H1 (cell line): ENCODE measurements at regions not wholly inside any gene's neighbourhood (a gene's known extent, or its start where the extent isn't known, plus 50 kb on each side); places are given as distances from the start of the nearest gene placed in this dataset.

Experiments
- CTCF ChIA-PET: fragments of 300-600 bp; sonication (Branson Sonifier 250); formaldehyde crosslinking; loops from one replicate; lab custom pipeline; 2021; ENCODE audit not compliant: partially characterized antibody; lab: Charles Lee
- POLR2A ChIA-PET: fragments of 300-600 bp; sonication (Branson Sonifier 250); formaldehyde crosslinking; loops from one replicate; lab custom pipeline; 2021; ENCODE audit warnings: inconsistent platforms; ENCODE audit not compliant: partially characterized antibody; lab: Charles Lee
- DNase-seq, 2 experiments: peaks; one replicate each; pipeline versions ENCODE4 v3.0.0 to v3.0.0-alpha.2; 2010 to 2022; ENCODE audit warnings: low spot score in 2 of 2, low read depth in 1 of 2, mixed read lengths in 1 of 2
- FAIRE-seq: peaks from 2 replicates; lab custom pipeline; 2011; peaks lifted over from hg19 to GRCh38; lab: Jason Lieb, UNC
- H2AFZ ChIP-seq: 2 replicates; pipeline ENCODE4 v1.8.1; 2012; ENCODE audit warnings: low read length, inconsistent platforms
- H2AK5ac ChIP-seq: 2 replicates; pipeline ENCODE4 v1.6.1; 2013; ENCODE audit warnings: low read depth, low read length
- H2BK120ac ChIP-seq: replicated peaks from 2 replicates; pipeline ENCODE3; 2013; ENCODE audit warnings: low read depth, low read length, inconsistent platforms
- H2BK12ac ChIP-seq: 2 replicates; pipeline ENCODE4 v1.6.1; 2013; ENCODE audit warnings: low read depth, low read length
- H2BK15ac ChIP-seq: 2 replicates; pipeline ENCODE4 v1.6.1; 2013; ENCODE audit warnings: low read length
- H2BK20ac ChIP-seq: 2 replicates; pipeline ENCODE4 v1.6.1; 2013; ENCODE audit warnings: low read length
- H2BK5ac ChIP-seq: 2 replicates; pipeline ENCODE4 v1.6.1; 2013; ENCODE audit warnings: low read depth, low read length
- H3K14ac ChIP-seq: 2 replicates; pipeline ENCODE4 v1.6.1; 2013; ENCODE audit warnings: inconsistent platforms; ENCODE audit not compliant: insufficient read length
- H3K18ac ChIP-seq: 2 replicates; pipeline ENCODE4 v1.6.1; 2013; ENCODE audit warnings: low read length; ENCODE audit errors: extremely low read depth
- H3K23ac ChIP-seq: 2 replicates; pipeline ENCODE4 v1.6.1; 2013; ENCODE audit warnings: inconsistent platforms; ENCODE audit not compliant: insufficient read length
- H3K23me2 ChIP-seq: 2 replicates; pipeline ENCODE4 v1.6.1; 2013; ENCODE audit warnings: low read depth, low read length
- H3K27ac ChIP-seq: 2 replicates; pipeline ENCODE4 v1.6.1; 2011; ENCODE audit warnings: low read depth, low read length, inconsistent platforms
- H3K27me3 ChIP-seq, 4 experiments: replicated peaks in 1 of 4; 1 replicate in 1 of 4; 2 replicates in 3 of 4; pipeline versions ENCODE4 v1.6.1 to v1.8.1; 2011 to 2013; ENCODE audit warnings: low read length in 3 of 4, mild to moderate bottlenecking in 3 of 4, inconsistent platforms in 2 of 4, mixed read lengths in 2 of 4, moderate library complexity in 1 of 4; ENCODE audit not compliant: control insufficient read depth in 3 of 4, insufficient read depth in 3 of 4; ENCODE audit errors: extremely low read depth in 1 of 4
- H3K36me3 ChIP-seq, 4 experiments: 2 replicates each; pipeline versions ENCODE4 v1.6.1 to v1.8.1; 2011 to 2013; ENCODE audit warnings: mild to moderate bottlenecking in 4 of 4, low read length in 3 of 4, moderate library complexity in 2 of 4, control low read depth in 1 of 4, inconsistent platforms in 1 of 4; ENCODE audit not compliant: insufficient read depth in 4 of 4, control insufficient read depth in 2 of 4
- H3K4ac ChIP-seq: replicated peaks from 2 replicates; pipeline ENCODE3; 2013; ENCODE audit warnings: low read length, low read depth, mixed read lengths, inconsistent platforms; ENCODE audit not compliant: insufficient read length
- H3K4me1 ChIP-seq, 4 experiments: replicated peaks in 1 of 4; 1 replicate in 1 of 4; 2 replicates in 3 of 4; pipeline versions ENCODE4 v1.6.1 to v1.8.1; 2011 to 2013; ENCODE audit warnings: low read length in 3 of 4, inconsistent platforms in 2 of 4, mixed read lengths in 1 of 4; ENCODE audit not compliant: insufficient read depth in 4 of 4, control insufficient read depth in 3 of 4
- H3K4me2 ChIP-seq, 2 experiments: 2 replicates each; pipeline versions ENCODE4 v1.6.1 to v1.8.1; 2011 to 2013; ENCODE audit warnings: low read depth in 2 of 2, low read length in 2 of 2, control low read depth in 1 of 2, inconsistent platforms in 1 of 2, mild to moderate bottlenecking in 1 of 2; ENCODE audit not compliant: insufficient read depth in 1 of 2
- H3K4me3 ChIP-seq, 4 experiments: fragments of 200-600, 300-600 bp in 1 of 4; sonication (generic), shearing (Covaris generic), sonication (Bioruptor Twin) in 1 of 4; 2 replicates each; pipeline versions ENCODE4 v1.5.1 to v1.8.1; 2011 to 2016; ENCODE audit warnings: low read length in 4 of 4, low read depth in 3 of 4, control low read depth in 2 of 4, inconsistent platforms in 2 of 4, mild to moderate bottlenecking in 2 of 4, mixed read lengths in 1 of 4, moderate library complexity in 1 of 4; ENCODE audit not compliant: insufficient read depth in 2 of 4; ENCODE audit errors: extremely low read depth in 1 of 4
- H3K56ac ChIP-seq: replicated peaks from 2 replicates; pipeline ENCODE3; 2013; ENCODE audit warnings: low read depth, mild to moderate bottlenecking, mixed read lengths, low read length, inconsistent platforms; ENCODE audit not compliant: insufficient read length
- H3K79me1 ChIP-seq: 2 replicates; pipeline ENCODE4 v1.6.1; 2013; ENCODE audit warnings: low read depth, low read length, control low read depth
- H3K79me2 ChIP-seq, 2 experiments: 2 replicates each; pipeline versions ENCODE4 v1.6.1 to v1.8.1; 2012 to 2013; ENCODE audit warnings: low read length in 2 of 2, mild to moderate bottlenecking in 2 of 2, inconsistent platforms in 1 of 2; ENCODE audit not compliant: insufficient read depth in 2 of 2, control insufficient read depth in 1 of 2
- H3K9ac ChIP-seq, 4 experiments: replicated peaks in 1 of 4; 1 replicate in 1 of 4; 2 replicates in 3 of 4; pipeline versions ENCODE4 v1.6.1 to v1.8.1; 2011 to 2013; ENCODE audit warnings: low read depth in 3 of 4, low read length in 3 of 4, control low read depth in 2 of 4, mild to moderate bottlenecking in 2 of 4, moderate library complexity in 2 of 4, inconsistent platforms in 1 of 4; ENCODE audit errors: extremely low read depth in 1 of 4
- H3K9me3 ChIP-seq, 2 experiments: 2 replicates each; pipeline versions ENCODE4 v1.6.1 to v1.8.1; 2012 to 2013; ENCODE audit warnings: mild to moderate bottlenecking in 2 of 2, moderate library complexity in 2 of 2, control low read depth in 1 of 2, inconsistent platforms in 1 of 2, low read depth in 1 of 2, low read length in 1 of 2, mixed read lengths in 1 of 2; ENCODE audit not compliant: insufficient read depth in 2 of 2
- H4K20me1 ChIP-seq, 2 experiments: replicated peaks in 1 of 2; 2 replicates each; pipeline versions ENCODE3 to v1.8.1; 2011 to 2013; ENCODE audit warnings: inconsistent platforms in 2 of 2, low read length in 2 of 2, mild to moderate bottlenecking in 1 of 2; ENCODE audit not compliant: insufficient read depth in 2 of 2, control insufficient read depth in 1 of 2
- H4K5ac ChIP-seq: 2 replicates; pipeline ENCODE4 v1.6.1; 2013; ENCODE audit warnings: low read length, low read depth, mixed read lengths, inconsistent platforms; ENCODE audit not compliant: insufficient read length
- H4K8ac ChIP-seq: 2 replicates; pipeline ENCODE4 v1.8.0; 2013; ENCODE audit warnings: mild to moderate bottlenecking, moderate library complexity, low read length, inconsistent platforms; ENCODE audit not compliant: insufficient read depth; ENCODE audit errors: extremely low read depth
- H4K91ac ChIP-seq: replicated peaks from 2 replicates; pipeline ENCODE3; 2013; ENCODE audit warnings: low read length, mixed read lengths, inconsistent platforms; ENCODE audit not compliant: insufficient read length
- ATF2 ChIP-seq: IDR thresholded peaks from 2 replicates; pipeline ENCODE4 v1.6.1; 2012; ENCODE audit warnings: low read length, inconsistent platforms
- CEBPB ChIP-seq: IDR thresholded peaks from 2 replicates; pipeline ENCODE4 v1.6.1; 2012; ENCODE audit warnings: low read depth, low read length
- FOSL1 ChIP-seq: IDR thresholded peaks from 2 replicates; pipeline ENCODE4 v1.6.1; 2011; ENCODE audit warnings: mild to moderate bottlenecking, low read depth, low read length, moderate library complexity; ENCODE audit not compliant: insufficient read depth
- GTF2F1 ChIP-seq: IDR thresholded peaks from 2 replicates; pipeline ENCODE4 v1.6.1; 2012; ENCODE audit warnings: low read depth, low read length, improper control_type of control experiment, borderline replicate concordance
- HDAC6 ChIP-seq: IDR thresholded peaks from one replicate; pipeline ENCODE4 v1.7.1; 2012; ENCODE audit warnings: low read depth, mild to moderate bottlenecking, inconsistent platforms, low read length, moderate library complexity
- JUND ChIP-seq: IDR thresholded peaks from 2 replicates; pipeline ENCODE4 v1.6.1; 2011; ENCODE audit warnings: mild to moderate bottlenecking, improper control_type of control experiment, low read length
- KDM5A ChIP-seq: fragments of 200-600 bp; IDR thresholded peaks from 2 replicates; pipeline ENCODE4 v1.7.1; 2012; ENCODE audit warnings: mild to moderate bottlenecking, low read length, inconsistent platforms, mixed read lengths
- MAFK ChIP-seq: IDR thresholded peaks from 2 replicates; pipeline ENCODE4 v1.6.1; 2012; ENCODE audit warnings: low read depth, mild to moderate bottlenecking, improper control_type of control experiment, low read length
- POU5F1 ChIP-seq: IDR thresholded peaks from 2 replicates; pipeline ENCODE4 v1.6.1; 2011; ENCODE audit warnings: low read depth, mild to moderate bottlenecking, low read length, moderate library complexity
- RFX5 ChIP-seq: IDR thresholded peaks from 2 replicates; pipeline ENCODE4 v1.6.1; 2011; ENCODE audit warnings: low read depth, low read length, improper control_type of control experiment, borderline replicate concordance
- RXRA ChIP-seq: IDR thresholded peaks from 2 replicates; pipeline ENCODE4 v1.6.1; 2011; ENCODE audit warnings: low read depth, mild to moderate bottlenecking, low read length, moderate library complexity; ENCODE audit not compliant: insufficient read depth
- SIX5 ChIP-seq: IDR thresholded peaks from 2 replicates; pipeline ENCODE4 v1.6.1; 2011; ENCODE audit warnings: mild to moderate bottlenecking, low read depth, low read length
- WGBS, 2 experiments: shearing (Covaris generic) in 1 of 2; methylation state at CpG; one replicate each; pipeline versions ENCODE4 v1.1.6 to v1.1.7; 2013 to 2015; ENCODE audit warnings: low lambda C conversion rate in 2 of 2, mixed read lengths in 2 of 2, inconsistent platforms in 1 of 2, low coverage in 1 of 2, missing lambda C conversion rate in 1 of 2; ENCODE audit not compliant: insufficient replicate concordance in 2 of 2, insufficient coverage in 1 of 2, insufficient read length in 1 of 2; ENCODE audit errors: extremely low coverage in 1 of 2, missing lambda C conversion rate in 1 of 2; 5-methylcytosine and 5-hydroxymethylcytosine counted together

GRCh38 chr11:13896175-13896980 is 66.1 kb upstream of the SPON1 start:
- no peaks in the 10 kb centered on the region for H4K20me1 ChIP-seq
- H4K8ac ChIP-seq: no peak overlapping the region
- no peaks in the 10 kb centered on the region for H3K4me1 ChIP-seq
- no peak overlapping the region for H4K91ac ChIP-seq
- H2BK120ac ChIP-seq: no peak overlapping the region
- H3K23me2 ChIP-seq: no peaks in the 10 kb centered on the region
- H3K56ac ChIP-seq: no peak overlapping the region
- H3K36me3 ChIP-seq: no peaks in the 10 kb centered on the region
- H3K18ac ChIP-seq: no peak overlapping the region; the same call in 1 of the 2 replicates
- POLR2A ChIA-PET: no interaction called here
- H3K9ac ChIP-seq: no peak overlapping the region
- H3K79me2 ChIP-seq: no peaks in the 10 kb centered on the region
- no peak overlapping the region for H2BK15ac ChIP-seq
- H3K14ac ChIP-seq: no peak overlapping the region
- no peaks in the 10 kb centered on the region for H3K9me3 ChIP-seq
- H2BK5ac ChIP-seq: no peak overlapping the region
- no peaks in the 10 kb centered on the region for H3K27me3 ChIP-seq
- no peak overlapping the region for H2BK12ac ChIP-seq
- no peak overlapping the region for H2AFZ ChIP-seq
- H3K79me1 ChIP-seq: no peaks in the 10 kb centered on the region
- TF ChIP-seq SIX5: no peak
- no peak for TF ChIP-seq MAFK
- no peak for TF ChIP-seq CEBPB
- TF ChIP-seq JUND: no peak
- TF ChIP-seq FOSL1: no peak
- TF ChIP-seq KDM5A: no peak
- TF ChIP-seq RFX5: no peak
- TF ChIP-seq GTF2F1: no peak
- no peak for TF ChIP-seq RXRA
- no peak for TF ChIP-seq POU5F1
- no peak for TF ChIP-seq ATF2
- TF ChIP-seq HDAC6: no peak
- H3K27ac ChIP-seq: no peak overlapping the region
- H2BK20ac ChIP-seq: no peak overlapping the region
- H3K4me3 ChIP-seq: no peak overlapping the region
- H3K4me2 ChIP-seq: no peak overlapping the region
- 77% methylated on average over 6 of the region's 6 CpGs; no CpG with 5 or more reads in 1 of the 2 experiments for WGBS, 2 experiments
- DNase-seq (no peak), FAIRE-seq (no peak)
- H2AK5ac ChIP-seq: no peak overlapping the region
- H3K4ac ChIP-seq: no peak overlapping the region
- CTCF ChIA-PET: interaction anchor here (0.6 to 1.6 kb wide), 4 partner anchors 30 to 419 kb away, joined by 3 to 4 read pairs (median 3); no protein-coding TSS in a partner anchor
- no peak overlapping the region for H4K5ac ChIP-seq
- H3K23ac ChIP-seq: no peak overlapping the region
